Heart right ventricle (tissue), 16 donors: ENCODE measurements at regions not wholly inside any gene's neighbourhood (a gene's known extent, or its start where the extent isn't known, plus 50 kb on each side); places are given as distances from the start of the nearest gene placed in this dataset.

Experiments used
- ATAC-seq, 8 donors: fragments of 200-7000 bp; cut with Tn5 transposase; one replicate each; pipeline ENCODE4 v1.9.1; 2020; ENCODE audit warnings: mild to moderate bottlenecking in 8 of 8, moderate library complexity in 8 of 8, moderate number of reproducible peaks in 1 of 8
- DNase-seq, 2 donors: peaks; one replicate each; pipeline ENCODE4 v3.0.0-alpha.2; 2020
- H3K27ac ChIP-seq, 10 donors: fragments of 200-600 bp; sonication (generic) in 2 of 10; one replicate each; pipeline versions ENCODE4 v1.5.0 to v1.8.0; 2020 to 2022; ENCODE audit warnings: mild to moderate bottlenecking in 3 of 10
- H3K27me3 ChIP-seq, 7 donors: fragments of 200-600 bp; one replicate each; pipeline ENCODE4 v1.8.0; 2021 to 2022; ENCODE audit warnings: mild to moderate bottlenecking in 2 of 7
- H3K36me3 ChIP-seq, 9 donors: fragments of 200-600 bp; sonication (generic) in 1 of 9; one replicate each; pipeline versions ENCODE4 v1.5.0 to v1.8.0; 2020 to 2022; ENCODE audit warnings: mild to moderate bottlenecking in 2 of 9
- H3K4me1 ChIP-seq, 9 donors: fragments of 200-600 bp; sonication (generic) in 1 of 9; one replicate each; pipeline versions ENCODE4 v1.5.0 to v1.8.0; 2020 to 2022; ENCODE audit warnings: mild to moderate bottlenecking in 4 of 9
- H3K4me3 ChIP-seq, 10 donors: fragments of 200-600 bp; sonication (generic) in 2 of 10; one replicate each; pipeline versions ENCODE4 v1.5.0 to v1.8.0; 2020 to 2022; ENCODE audit warnings: mild to moderate bottlenecking in 7 of 10, moderate library complexity in 2 of 10
- H3K9me3 ChIP-seq, 11 donors: fragments of 200-600 bp in 10 of 11; sonication (generic) in 2 of 11; one replicate each; pipeline versions ENCODE4 v1.5.0 to v1.8.0; 2013 to 2022; ENCODE audit warnings: mild to moderate bottlenecking in 2 of 11, control low read depth in 1 of 11, moderate library complexity in 1 of 11
- CTCF ChIP-seq, 9 donors: fragments of 200-600 bp; sonication (generic) in 2 of 9; IDR thresholded peaks; one replicate each; pipeline versions ENCODE4 v1.5.0 to v1.8.0; 2021 to 2022; ENCODE audit warnings: antibody characterized with exemption in 9 of 9, mild to moderate bottlenecking in 5 of 9, moderate library complexity in 1 of 9
- WGBS, 2 donors: extraction: QIAGEN DNeasy Blood & Tissue Kit; methylation state at CpG; one replicate each; pipeline ENCODE4 v1.1.7; 2013; ENCODE audit warnings: inconsistent platforms in 1 of 2; 5-methylcytosine and 5-hydroxymethylcytosine counted together
- intact Hi-C, 10 donors: fragments of 100-400 bp; cut with DNase I; formaldehyde crosslinking; loops; one replicate each; pipeline versions ENCODE4 v1.11.1 to v1.14.2; 2022
- donor health status: Arrhythmogenic right ventricular cardiomyopathy.
- donor health status: ischemic (EF 13 %, LVEDD 7.1; RV severe dilation, severe dysfunction).
- donor health status: healthy with polysubstance abuse.
- donor health status: DM: no; HTN: yes; CAD: no.
- donor health status: DM: no; HTN: no; CAD: no.
- donor health status: ischemic (EF 25% LVEDD 6.9; RV normal size, moderate dysfunction).
- donor health status: ischemic (EF 25% LVEDD 5.7; RV mildly dilated, moderate dysfunction).
- donor health status: healthy.
- donor health status: DM: yes; HTN: yes; CAD: no.
- donor health status: Ischemic cardiomyopathy.
- donor health status: ischemic (EF 35%, LVEDD 5.7; RV mildly dilated, moderate dysfunction).
- donor health status: nonischemic (EF 11% LVEDD 7.7; RV severe dilation, severe dysfunction).
- donor health status: DM: yes; HTN: yes; CAD: no.
- donor health status: PGD.
- donor health status: ischemic (EF 29% LVEDD 5.4; RV normal size, mild dysfunction).
- donor health status: nonischemic (EF 23%, LVEDD 6.1; RV moderate dilation, normal function).

- no peak overlapping the region for H3K4me3 ChIP-seq
- H3K9me3 ChIP-seq, result peaks cover 0 to 14% (median 0%) of the 10 kb centered on the region in 11 donors
- DNase-seq, result no peak
- H3K27ac ChIP-seq, result no peak overlapping the region
- H3K4me1 ChIP-seq, result no peaks in the 10 kb centered on the region
- no peak for TF ChIP-seq CTCF (IDR thresholded peaks at IDR 0.05)
- intact Hi-C loops, result no loop called here
- ATAC-seq, result no peak
- peaks cover 0 to under 1% (median 0%) of the 10 kb centered on the region in 7 donors for H3K27me3 ChIP-seq
- WGBS, 2 donors, result 53 to 55% methylated on average over 3 of the region's 3 CpGs
- no peaks in the 10 kb centered on the region for H3K36me3 ChIP-seq
Measured at GRCh38 chr12:126960221-126960620, 1306.7 kb upstream of the TMEM132C start.

- Histone ChIP-seq H3K27me3 (no peaks in the 10 kb centered on the region), H3K36me3 (no peaks in the 10 kb centered on the region), H3K27ac (no peak overlapping the region), H3K4me3 (no peak overlapping the region), H3K4me1 (no peaks in the 10 kb centered on the region), H3K9me3 (peaks cover 0 to 14% (median 0%) of the 10 kb centered on the region in 11 donors)
- 54% methylated on average over 5 of the region's 5 CpGs for WGBS, 2 donors
- intact Hi-C loops, result no loop called here
- DNase-seq (no peak), ATAC-seq (no peak)
- TF ChIP-seq CTCF (IDR thresholded peaks at IDR 0.05), result no peak
Measured at GRCh38 chr12:126960709-126961108, 1306.3 kb upstream of the TMEM132C start.

GRCh38 chr12:126963825-126964224, 1303.1 kb upstream of the TMEM132C start:
- Histone ChIP-seq H3K9me3 (peaks cover 0 to 10% (median 0%) of the 10 kb centered on the region in 11 donors), H3K4me1 (no peaks in the 10 kb centered on the region), H3K27ac (no peak overlapping the region), H3K36me3 (no peaks in the 10 kb centered on the region), H3K4me3 (no peak overlapping the region), H3K27me3 (no peaks in the 10 kb centered on the region)
- intact Hi-C loops, result no loop called here
- DNase-seq (no peak), ATAC-seq (no peak)
- no peak for TF ChIP-seq CTCF (IDR thresholded peaks at IDR 0.05)
- 39 to 50% methylated on average over 1 of the region's 1 CpG for WGBS, 2 donors

- intact Hi-C loops, result no loop called here
- Histone ChIP-seq H3K4me3 (no peak overlapping the region), H3K4me1 (no peaks in the 10 kb centered on the region), H3K9me3 (peaks cover 0 to 10% (median 0%) of the 10 kb centered on the region in 11 donors), H3K27me3 (peaks cover 0 to 7% (median 0%) of the 10 kb centered on the region in 7 donors), H3K27ac (no peak overlapping the region), H3K36me3 (no peaks in the 10 kb centered on the region)
- DNase-seq (no peak), ATAC-seq (no peak)
- TF ChIP-seq CTCF (IDR thresholded peaks at IDR 0.05), result no peak
- whole genome bisulfite sequencing, 2 donors, result 63 to 71% methylated on average over 3 of the region's 3 CpGs
Measured at GRCh38 chr12:126966498-126966897, 1300.5 kb upstream of the TMEM132C start.
